H9 (cell line): ENCODE measurements at regions not wholly inside any gene's neighbourhood (a gene's known extent, or its start where the extent isn't known, plus 50 kb on each side); places are given as distances from the start of the nearest gene placed in this dataset.

ENCODE experiments used
- DNase-seq: peaks from one replicate; pipeline ENCODE4 v3.0.0-alpha.2; 2017
- H2AFZ ChIP-seq: one replicate; pipeline ENCODE4 v1.6.1; 2013; ENCODE audit warnings: mild to moderate bottlenecking, low read length, control low read depth, moderate library complexity
- H2AK5ac ChIP-seq: 2 replicates; pipeline ENCODE4 v1.6.1; 2013; ENCODE audit warnings: low read length, control low read depth, mixed read lengths; ENCODE audit not compliant: insufficient read length
- H2BK120ac ChIP-seq: one replicate; pipeline ENCODE4 v1.6.1; 2013; ENCODE audit warnings: low read depth, mild to moderate bottlenecking, low read length, control low read depth, inconsistent platforms; ENCODE audit not compliant: poor library complexity, severe bottlenecking
- H2BK12ac ChIP-seq: 2 replicates; pipeline ENCODE4 v1.6.1; 2013; ENCODE audit warnings: low read length, control low read depth, mixed read lengths, low read depth; ENCODE audit not compliant: insufficient read length
- H2BK15ac ChIP-seq: 2 replicates; pipeline ENCODE4 v1.6.1; 2013; ENCODE audit warnings: low read depth, low read length, control low read depth
- H2BK20ac ChIP-seq: one replicate; pipeline ENCODE4 v1.6.1; 2013; ENCODE audit warnings: low read depth, mild to moderate bottlenecking, low read length, control low read depth, inconsistent platforms; ENCODE audit not compliant: poor library complexity, severe bottlenecking
- H2BK5ac ChIP-seq: 2 replicates; pipeline ENCODE4 v1.6.1; 2013; ENCODE audit warnings: low read length, control low read depth, mixed read lengths; ENCODE audit not compliant: insufficient read length
- H3K14ac ChIP-seq: 2 replicates; pipeline ENCODE4 v1.6.1; 2013; ENCODE audit warnings: low read length, control low read depth; ENCODE audit not compliant: insufficient read depth
- H3K18ac ChIP-seq: 2 replicates; pipeline ENCODE4 v1.6.1; 2013; ENCODE audit warnings: low read depth, mild to moderate bottlenecking, mixed read lengths, low read length, control low read depth; ENCODE audit not compliant: insufficient read length
- H3K23ac ChIP-seq: 2 replicates; pipeline ENCODE4 v1.6.1; 2013; ENCODE audit warnings: low read length, control low read depth, mixed read lengths, low read depth; ENCODE audit not compliant: insufficient read length
- H3K23me2 ChIP-seq: 2 replicates; pipeline ENCODE4 v1.6.1; 2013; ENCODE audit warnings: low read depth, mild to moderate bottlenecking, mixed read lengths, low read length, control low read depth; ENCODE audit not compliant: insufficient read length, poor library complexity, severe bottlenecking
- H3K27ac ChIP-seq: 2 replicates; pipeline ENCODE4 v1.5.1; 2013; ENCODE audit warnings: low read length, control low read depth, mixed read lengths, low read depth; ENCODE audit not compliant: insufficient read length
- H3K27me3 ChIP-seq: 2 replicates; pipeline ENCODE4 v1.6.1; 2013; ENCODE audit warnings: low read length, control low read depth, inconsistent platforms; ENCODE audit not compliant: insufficient read depth
- H3K4ac ChIP-seq: 2 replicates; pipeline ENCODE4 v1.6.1; 2013; ENCODE audit warnings: low read depth, mild to moderate bottlenecking, control low read depth, inconsistent platforms, low read length, moderate library complexity
- H3K4me1 ChIP-seq: 2 replicates; pipeline ENCODE4 v1.6.1; 2013; ENCODE audit warnings: low read length, control low read depth, inconsistent platforms; ENCODE audit not compliant: insufficient read depth
- H3K4me2 ChIP-seq: 2 replicates; pipeline ENCODE4 v1.6.1; 2013; ENCODE audit warnings: low read length, control low read depth, mixed read lengths; ENCODE audit not compliant: insufficient read length, insufficient read depth
- H3K56ac ChIP-seq: 2 replicates; pipeline ENCODE4 v1.6.1; 2013; ENCODE audit warnings: low read depth, mild to moderate bottlenecking, mixed read lengths, low read length, control low read depth; ENCODE audit not compliant: insufficient read length
- H3K79me1 ChIP-seq: 2 replicates; pipeline ENCODE4 v1.6.1; 2013; ENCODE audit warnings: low read depth, mild to moderate bottlenecking, moderate library complexity, low read length, control low read depth, inconsistent platforms; ENCODE audit not compliant: insufficient read depth, poor library complexity, severe bottlenecking
- H3K79me2 ChIP-seq: 2 replicates; pipeline ENCODE4 v1.6.1; 2013; ENCODE audit warnings: low read length, control low read depth, inconsistent platforms; ENCODE audit not compliant: insufficient read depth
- H3K9ac ChIP-seq: 2 replicates; pipeline ENCODE4 v1.6.1; 2013; ENCODE audit warnings: low read length, control low read depth, mixed read lengths; ENCODE audit not compliant: insufficient read length; ENCODE audit errors: extremely low read depth
- H3K9me3 ChIP-seq: one replicate; pipeline ENCODE4 v1.6.1; 2013; ENCODE audit warnings: low read depth, low read length, inconsistent platforms; ENCODE audit not compliant: control insufficient read depth
- H3T11ph ChIP-seq: one replicate; pipeline ENCODE4 v1.6.1; 2013; ENCODE audit warnings: mild to moderate bottlenecking, low read length, control low read depth, inconsistent platforms
- H4K20me1 ChIP-seq: one replicate; pipeline ENCODE4 v1.6.1; 2013; ENCODE audit not compliant: control insufficient read depth, insufficient read length, insufficient read depth
- H4K5ac ChIP-seq: 2 replicates; pipeline ENCODE4 v1.6.1; 2013; ENCODE audit warnings: low read depth, mild to moderate bottlenecking, mixed read lengths, low read length, control low read depth; ENCODE audit not compliant: insufficient read length
- H4K8ac ChIP-seq: replicated peaks from 2 replicates; pipeline ENCODE4 v1.6.1; 2013; ENCODE audit warnings: low read length, control low read depth, mixed read lengths, low read depth; ENCODE audit not compliant: insufficient read length
- H4K91ac ChIP-seq: 2 replicates; pipeline ENCODE4 v1.6.1; 2013; ENCODE audit warnings: low read depth, mild to moderate bottlenecking, moderate library complexity, mixed read lengths, low read length, control low read depth; ENCODE audit not compliant: insufficient read length
- H3K27ac Mint-ChIP-seq, 3 experiments: 2 replicates in 2 of 3; 3 replicates in 1 of 3; pipeline ENCODE4 v1.8.0; 2020 to 2021; ENCODE audit warnings: mixed read lengths in 3 of 3, mild to moderate bottlenecking in 1 of 3, moderate library complexity in 1 of 3
- H3K27me3 Mint-ChIP-seq: 2 replicates; pipeline ENCODE4 v1.8.0; 2021; ENCODE audit warnings: low read depth, mild to moderate bottlenecking, moderate library complexity, mixed read lengths
- H3K36me3 Mint-ChIP-seq, 3 experiments: 2 replicates in 2 of 3; 3 replicates in 1 of 3; pipeline ENCODE4 v1.8.0; 2020 to 2021; ENCODE audit warnings: low read depth in 3 of 3, mixed read lengths in 3 of 3; ENCODE audit not compliant: insufficient read depth in 1 of 3
- H3K4me1 Mint-ChIP-seq, 2 experiments: 2 replicates each; pipeline ENCODE4 v1.8.0; 2020; ENCODE audit warnings: mixed read lengths in 2 of 2
- H3K4me3 Mint-ChIP-seq, 2 experiments: 2 replicates in 1 of 2; 3 replicates in 1 of 2; pipeline ENCODE4 v1.8.0; 2020 to 2021; ENCODE audit warnings: mild to moderate bottlenecking in 2 of 2, mixed read lengths in 2 of 2, moderate library complexity in 1 of 2
- H3K9me3 Mint-ChIP-seq, 2 experiments: 2 replicates in 1 of 2; 3 replicates in 1 of 2; pipeline ENCODE4 v1.8.0; 2020; ENCODE audit warnings: mild to moderate bottlenecking in 2 of 2, mixed read lengths in 2 of 2, moderate library complexity in 1 of 2
- WGBS: extraction: QIAGEN DNeasy Blood & Tissue Kit; methylation state at CpG from one replicate; pipeline ENCODE4 v1.1.7; 2013; ENCODE audit warnings: missing lambda C conversion rate, low lambda C conversion rate, mixed read lengths; ENCODE audit not compliant: insufficient read length; ENCODE audit errors: extremely low coverage; 5-methylcytosine and 5-hydroxymethylcytosine counted together
- TF ChIP-seq, protein P1 (sequence below): fragments of 200-600 bp; sonication (generic); conservative IDR thresholded peaks from 3 replicates; pipeline ENCODE4 v1.8.0; 2021; ENCODE audit warnings: antibody characterized with exemption, mild to moderate bottlenecking

DNA sequence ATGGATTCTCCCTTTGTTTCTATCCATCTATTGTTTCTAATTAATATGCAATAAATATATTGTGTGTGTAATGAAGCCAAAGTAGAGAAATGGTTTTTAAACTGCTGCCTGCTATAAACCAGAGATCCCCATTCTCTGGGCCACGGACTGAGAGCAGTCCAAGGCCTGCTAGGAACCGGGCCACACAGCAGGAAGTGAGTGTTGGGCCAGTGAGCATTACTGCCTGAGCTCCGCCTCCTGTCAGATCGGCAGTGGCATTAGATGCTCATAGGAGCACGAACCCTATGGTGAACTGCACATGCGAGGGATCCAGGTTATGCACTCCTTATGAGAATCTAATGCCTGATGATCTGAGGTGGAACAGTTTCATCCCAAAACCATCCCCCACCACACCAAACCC, 85.2 kb upstream of the POMGNT2 start:
- H3K79me2 ChIP-seq: no peaks in the 10 kb centered on the region
- no peak overlapping the region for H3K9ac ChIP-seq
- no peaks in the 10 kb centered on the region for H3K4me1 ChIP-seq
- H3K36me3 Mint-ChIP-seq: no peaks in the 10 kb centered on the region
- no peak overlapping the region for H4K91ac ChIP-seq
- no peaks in the 10 kb centered on the region; a peak in 2 of 5 replicates for H3K9me3 Mint-ChIP-seq
- no peak overlapping the region for H3K27ac Mint-ChIP-seq
- H3K18ac ChIP-seq: no peak overlapping the region
- H3K14ac ChIP-seq: no peak overlapping the region
- H3K4me2 ChIP-seq: no peak overlapping the region
- H4K5ac ChIP-seq: no peak overlapping the region
- no peak overlapping the region for H4K8ac ChIP-seq
- no peak overlapping the region for H2BK20ac ChIP-seq
- DNase-seq: no peak
- H2AK5ac ChIP-seq: no peak overlapping the region
- no peak overlapping the region for H2BK120ac ChIP-seq
- no peak overlapping the region for H2AFZ ChIP-seq
- TF ChIP-seq, protein P1, sequence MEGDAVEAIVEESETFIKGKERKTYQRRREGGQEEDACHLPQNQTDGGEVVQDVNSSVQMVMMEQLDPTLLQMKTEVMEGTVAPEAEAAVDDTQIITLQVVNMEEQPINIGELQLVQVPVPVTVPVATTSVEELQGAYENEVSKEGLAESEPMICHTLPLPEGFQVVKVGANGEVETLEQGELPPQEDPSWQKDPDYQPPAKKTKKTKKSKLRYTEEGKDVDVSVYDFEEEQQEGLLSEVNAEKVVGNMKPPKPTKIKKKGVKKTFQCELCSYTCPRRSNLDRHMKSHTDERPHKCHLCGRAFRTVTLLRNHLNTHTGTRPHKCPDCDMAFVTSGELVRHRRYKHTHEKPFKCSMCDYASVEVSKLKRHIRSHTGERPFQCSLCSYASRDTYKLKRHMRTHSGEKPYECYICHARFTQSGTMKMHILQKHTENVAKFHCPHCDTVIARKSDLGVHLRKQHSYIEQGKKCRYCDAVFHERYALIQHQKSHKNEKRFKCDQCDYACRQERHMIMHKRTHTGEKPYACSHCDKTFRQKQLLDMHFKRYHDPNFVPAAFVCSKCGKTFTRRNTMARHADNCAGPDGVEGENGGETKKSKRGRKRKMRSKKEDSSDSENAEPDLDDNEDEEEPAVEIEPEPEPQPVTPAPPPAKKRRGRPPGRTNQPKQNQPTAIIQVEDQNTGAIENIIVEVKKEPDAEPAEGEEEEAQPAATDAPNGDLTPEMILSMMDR: no peak
- H3K79me1 ChIP-seq: no peaks in the 10 kb centered on the region
- H3K4me3 Mint-ChIP-seq: no peak overlapping the region
- H2BK12ac ChIP-seq: no peak overlapping the region
- H3K27ac ChIP-seq: no peak overlapping the region
- H2BK5ac ChIP-seq: no peak overlapping the region
- no peaks in the 10 kb centered on the region for H3K23me2 ChIP-seq
- H3K27me3 Mint-ChIP-seq: peaks cover 21% of the 10 kb centered on the region
- whole genome bisulfite sequencing: no CpG with 5 or more reads among the region's 6 CpGs
- no peak overlapping the region for H3T11ph ChIP-seq
- H3K27me3 ChIP-seq: no peaks in the 10 kb centered on the region
- no peak overlapping the region for H3K4ac ChIP-seq
- H2BK15ac ChIP-seq: no peak overlapping the region
- no peaks in the 10 kb centered on the region for H3K9me3 ChIP-seq
- peaks cover 0 to 4% of the 10 kb centered on the region in 2 experiments; a peak in 2 of 4 replicates for H3K4me1 Mint-ChIP-seq
- H3K56ac ChIP-seq: no peak overlapping the region
- H4K20me1 ChIP-seq: no peaks in the 10 kb centered on the region
- no peak overlapping the region for H3K23ac ChIP-seq
